SK-N-SH (cell line): ENCODE measurements at regions not wholly inside any gene's neighbourhood (a gene's known extent, or its start where the extent isn't known, plus 50 kb on each side); places are given as distances from the start of the nearest gene placed in this dataset.
A peak's percentile ranks its signal among the peaks of the same experiment; 100 is the strongest.

Experiments
- CTCF ChIA-PET: fragments of 300-600, 350-600 bp; formaldehyde crosslinking; extraction: SDS; loops from one replicate; lab custom pipeline; 2021; lab: Yijun Ruan, JAX
- POLR2A ChIA-PET: fragments of 350-600 bp; sonication (Branson Sonifier 250); formaldehyde crosslinking; extraction: SDS; loops from one replicate; lab custom pipeline; 2020; ENCODE audit warnings: antibody characterized with exemption, inconsistent platforms; lab: Yijun Ruan, JAX
- DNase-seq: peaks from one replicate; pipeline ENCODE4 v3.0.0; 2012
- H2AFZ ChIP-seq: fragments of 200-600 bp; sonication (generic); 2 replicates; pipeline ENCODE4 v1.8.1; 2016; ENCODE audit warnings: antibody characterized with exemption, mild to moderate bottlenecking, low read depth
- H3F3A ChIP-seq: fragments of 200-600 bp; sonication (generic); replicated peaks from 2 replicates; pipeline ENCODE3; 2016; ENCODE audit warnings: antibody characterized with exemption, mild to moderate bottlenecking; ENCODE audit not compliant: insufficient read depth
- H3K27ac ChIP-seq, 2 experiments: fragments of 200-500 bp in 1 of 2; fragments of 200-600 bp in 1 of 2; sonication (Bioruptor generic) in 1 of 2; sonication (generic), shearing (Covaris generic) in 1 of 2; 2 replicates each; pipeline versions ENCODE4 v1.5.1 to v1.6.1; 2014 to 2016; ENCODE audit warnings: low read depth in 2 of 2, inconsistent platforms in 1 of 2, low read length in 1 of 2, mild to moderate bottlenecking in 1 of 2, mixed read lengths in 1 of 2
- H3K27me3 ChIP-seq: fragments of 200-600 bp; sonication (generic), shearing (Covaris generic); 2 replicates; pipeline ENCODE4 v1.6.1; 2016; ENCODE audit warnings: mixed run types; ENCODE audit not compliant: insufficient read depth
- H3K36me3 ChIP-seq, 2 experiments: fragments of 200-500 bp in 1 of 2; fragments of 200-600 bp in 1 of 2; sonication (Bioruptor generic) in 1 of 2; sonication (generic) in 1 of 2; replicated peaks in 1 of 2; 2 replicates each; pipeline versions ENCODE3 to v1.5.1; 2014 to 2016; ENCODE audit warnings: low read length in 1 of 2, mild to moderate bottlenecking in 1 of 2; ENCODE audit not compliant: insufficient read depth in 2 of 2, control insufficient read depth in 1 of 2
- H3K4me1 ChIP-seq, 2 experiments: fragments of 200-500 bp in 1 of 2; fragments of 200-600 bp in 1 of 2; sonication (Bioruptor generic) in 1 of 2; sonication (generic), shearing (Covaris generic) in 1 of 2; 2 replicates each; pipeline versions ENCODE4 v1.5.1 to v1.6.1; 2014 to 2016; ENCODE audit warnings: low read depth in 1 of 2, low read length in 1 of 2, mixed run types in 1 of 2; ENCODE audit not compliant: insufficient read depth in 2 of 2, control insufficient read depth in 1 of 2
- H3K4me2 ChIP-seq: fragments of 200-600 bp; sonication (generic), shearing (Covaris generic); 2 replicates; pipeline ENCODE4 v1.6.1; 2017; ENCODE audit warnings: mixed run types
- H3K4me3 ChIP-seq, 2 experiments: fragments of 200-500 bp in 1 of 2; fragments of 200-600 bp in 1 of 2; sonication (Bioruptor generic) in 1 of 2; sonication (generic), shearing (Covaris generic) in 1 of 2; 2 replicates each; pipeline versions ENCODE4 v1.5.1 to v1.8.1; 2014 to 2016; ENCODE audit warnings: low read depth in 2 of 2, inconsistent platforms in 1 of 2, low read length in 1 of 2, mild to moderate bottlenecking in 1 of 2, mixed read lengths in 1 of 2, moderate library complexity in 1 of 2
- H3K79me2 ChIP-seq: fragments of 200-600 bp; sonication (generic); 2 replicates; pipeline ENCODE4 v1.8.1; 2017; ENCODE audit warnings: mild to moderate bottlenecking; ENCODE audit not compliant: insufficient read depth
- H3K9ac ChIP-seq: fragments of 200-600 bp; sonication (generic); 2 replicates; pipeline ENCODE4 v1.6.1; 2017; ENCODE audit warnings: mixed run types
- H3K9me2 ChIP-seq: fragments of 200-600 bp; sonication (generic); 2 replicates; pipeline ENCODE4 v1.6.1; 2017; ENCODE audit warnings: mixed run types
- H3K9me3 ChIP-seq: fragments of 200-600 bp; sonication (generic); 2 replicates; pipeline ENCODE4 v1.6.1; 2017; ENCODE audit warnings: mixed run types, mild to moderate bottlenecking, moderate library complexity
- H4K20me1 ChIP-seq: fragments of 200-600 bp; sonication (generic); 2 replicates; pipeline ENCODE4 v1.6.1; 2017; ENCODE audit warnings: mild to moderate bottlenecking, mixed run types; ENCODE audit not compliant: insufficient read depth
- CTCF ChIP-seq: fragments of 200-600 bp; sonication (generic); IDR thresholded peaks from 2 replicates; pipeline ENCODE4 v1.6.1; 2017; ENCODE audit warnings: antibody characterized with exemption, mild to moderate bottlenecking, moderate library complexity
- FOSL2 ChIP-seq: IDR thresholded peaks from 2 replicates; pipeline ENCODE4 v1.4.0; 2012; ENCODE audit warnings: low read depth, mild to moderate bottlenecking, moderate library complexity, borderline replicate concordance
- FOXJ3 ChIP-seq: sonication (generic); formaldehyde crosslinking; IDR thresholded peaks from 2 replicates; pipeline ENCODE4 v1.5.1; 2020; ENCODE audit warnings: mild to moderate bottlenecking, missing genetic modification reagents
- GABPA ChIP-seq: IDR thresholded peaks from 2 replicates; pipeline ENCODE4 v1.4.0; 2012; ENCODE audit warnings: low read depth, mild to moderate bottlenecking
- GATA2 ChIP-seq: sonication (generic); formaldehyde crosslinking; IDR thresholded peaks from 2 replicates; pipeline ENCODE4 v1.5.0; 2020; ENCODE audit warnings: mild to moderate bottlenecking, missing genetic modification reagents
- MXI1 ChIP-seq: IDR thresholded peaks from 2 replicates; pipeline ENCODE4 v1.6.1; 2012; ENCODE audit warnings: mild to moderate bottlenecking, low read depth, low read length, improper control_type of control experiment
- NFIC ChIP-seq: IDR thresholded peaks from 2 replicates; pipeline ENCODE4 v1.4.0; 2012; ENCODE audit warnings: borderline replicate concordance
- NRF1 ChIP-seq: IDR thresholded peaks from 2 replicates; pipeline ENCODE4 v1.6.1; 2012; ENCODE audit warnings: low read depth, mild to moderate bottlenecking, low read length
- RXRA ChIP-seq: IDR thresholded peaks from 2 replicates; pipeline ENCODE4 v1.4.0; 2012; ENCODE audit warnings: low read depth, mild to moderate bottlenecking, borderline replicate concordance
- SMC3 ChIP-seq: IDR thresholded peaks from 2 replicates; pipeline ENCODE4 v1.6.1; 2012; ENCODE audit warnings: low read depth, low read length, improper control_type of control experiment
- TAF1 ChIP-seq: IDR thresholded peaks from 2 replicates; pipeline ENCODE4 v1.6.1; 2012; ENCODE audit warnings: low read depth, mild to moderate bottlenecking, low read length, moderate library complexity, borderline replicate concordance
- TCF12 ChIP-seq: IDR thresholded peaks from 2 replicates; pipeline ENCODE4 v1.4.0; 2012
- TEAD4 ChIP-seq: IDR thresholded peaks from 2 replicates; pipeline ENCODE4 v1.4.0; 2012; ENCODE audit warnings: mild to moderate bottlenecking, borderline replicate concordance; ENCODE audit not compliant: insufficient read depth
- USF2 ChIP-seq: fragments of 150-350 bp; IDR thresholded peaks from 2 replicates; pipeline ENCODE4 v1.6.1; 2017; ENCODE audit warnings: antibody characterized with exemption, low read length, low read depth, borderline replicate concordance
- ZBTB33 ChIP-seq: IDR thresholded peaks from 2 replicates; pipeline ENCODE4 v1.4.0; 2012; ENCODE audit warnings: low read depth, borderline replicate concordance
- WGBS: methylation state at CpG from one replicate; pipeline ENCODE4 v1.1.6; 2017; ENCODE audit warnings: low lambda C conversion rate; 5-methylcytosine and 5-hydroxymethylcytosine counted together
- TF ChIP-seq, protein P1 (sequence below): IDR thresholded peaks from 2 replicates; pipeline ENCODE4 v1.4.0; 2012; ENCODE audit warnings: low read depth
- TF ChIP-seq, protein P2 (sequence below): IDR thresholded peaks from 2 replicates; pipeline ENCODE4; 2012

DNA sequence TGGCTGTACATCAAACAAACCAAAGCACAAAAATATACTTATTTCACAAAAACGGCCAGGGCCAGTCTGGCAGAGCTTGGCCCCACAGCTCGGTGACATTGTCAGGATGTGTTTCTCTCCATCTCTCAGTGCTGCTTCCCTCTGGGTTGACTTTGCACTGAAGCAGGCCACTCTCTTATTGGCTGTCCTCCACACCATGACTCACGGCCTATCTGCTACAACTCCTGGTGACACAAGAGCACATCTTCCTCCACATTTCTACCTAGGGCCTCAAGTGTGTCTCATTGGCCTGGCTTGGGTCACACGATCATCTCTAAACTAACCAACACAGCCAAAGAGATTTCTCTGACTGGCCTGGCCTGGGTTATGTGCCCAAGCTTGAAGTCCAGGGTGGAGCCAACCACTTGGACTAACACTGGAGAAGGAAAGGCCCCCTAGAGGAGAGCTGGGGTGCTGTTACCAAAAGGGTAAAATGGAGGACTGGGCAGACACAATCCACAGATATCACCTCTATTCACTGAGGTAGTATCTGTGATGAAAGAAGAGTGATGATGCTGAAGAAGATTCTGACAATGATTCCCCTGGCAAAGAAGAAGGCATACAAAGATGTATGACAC lies 159.8 kb upstream of the TSHZ2 start:
- ChIA-PET CTCF (interaction anchor here (1.4 kb wide), 1 partner anchor 13 kb away, joined by 3 read pairs; no protein-coding TSS in a partner anchor), POLR2A (no interaction called here)
- H3K9me2 ChIP-seq, result no peaks in the 10 kb centered on the region
- H3K36me3 ChIP-seq, result no peaks in the 10 kb centered on the region
- H3K79me2 ChIP-seq, result no peaks in the 10 kb centered on the region
- H3K9me3 ChIP-seq, result no peaks in the 10 kb centered on the region
- H3K4me1 ChIP-seq, result peaks cover 0 to 4% of the 10 kb centered on the region in 2 experiments; a peak in 1 of 4 replicates
- H3K27me3 ChIP-seq, result no peaks in the 10 kb centered on the region
- 38% methylated on average over 4 of the region's 4 CpGs for WGBS
- H3K4me3 ChIP-seq, result no peak overlapping the region
- H4K20me1 ChIP-seq, result no peaks in the 10 kb centered on the region
- H3F3A ChIP-seq, result no peaks in the 10 kb centered on the region
- H3K4me2 ChIP-seq, result no peak overlapping the region
- no peak for DNase-seq
- H3K9ac ChIP-seq, result no peak overlapping the region
- no peak overlapping the region for H2AFZ ChIP-seq
- H3K27ac ChIP-seq, result no peak overlapping the region
- no peak for TF ChIP-seq GATA2 (CRISPR knock-in tag)
- peak; percentile 13; the same call in 1 of the 2 replicates for TF ChIP-seq CTCF
- TF ChIP-seq, all 33 proteins: peak for 1

- no peak for DNase-seq
- Histone ChIP-seq H3K79me2 (no peaks in the 10 kb centered on the region), H3K9ac (no peak overlapping the region), H3K9me3 (no peaks in the 10 kb centered on the region), H4K20me1 (no peaks in the 10 kb centered on the region), H3F3A (no peaks in the 10 kb centered on the region), H3K36me3 (no peaks in the 10 kb centered on the region), H3K4me2 (no peak overlapping the region), H3K4me1 (peaks cover 0 to 9% of the 10 kb centered on the region in 2 experiments; a peak in 2 of 4 replicates), H3K9me2 (no peaks in the 10 kb centered on the region), H2AFZ (no peak overlapping the region), H3K27me3 (no peaks in the 10 kb centered on the region), H3K4me3 (no peak overlapping the region), H3K27ac (no peak overlapping the region)
- ChIA-PET POLR2A (no interaction called here), CTCF (interaction anchor here (0.6 to 0.7 kb wide), 2 partner anchors 564 to 739 kb away, joined by 3 to 4 read pairs; no protein-coding TSS in a partner anchor)
- TF ChIP-seq GABPA (no peak), USF2 (no peak), TCF12 (no peak), TEAD4 (no peak), FOXJ3 (no peak), SMC3 (no peak), MXI1 (no peak), RXRA (no peak), TAF1 (no peak), FOSL2 (no peak), NRF1 (no peak), ZBTB33 (no peak), NFIC (no peak)
- TF ChIP-seq, protein P1, sequence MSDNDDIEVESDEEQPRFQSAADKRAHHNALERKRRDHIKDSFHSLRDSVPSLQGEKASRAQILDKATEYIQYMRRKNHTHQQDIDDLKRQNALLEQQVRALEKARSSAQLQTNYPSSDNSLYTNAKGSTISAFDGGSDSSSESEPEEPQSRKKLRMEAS, result no peak
- TF ChIP-seq, protein P2, sequence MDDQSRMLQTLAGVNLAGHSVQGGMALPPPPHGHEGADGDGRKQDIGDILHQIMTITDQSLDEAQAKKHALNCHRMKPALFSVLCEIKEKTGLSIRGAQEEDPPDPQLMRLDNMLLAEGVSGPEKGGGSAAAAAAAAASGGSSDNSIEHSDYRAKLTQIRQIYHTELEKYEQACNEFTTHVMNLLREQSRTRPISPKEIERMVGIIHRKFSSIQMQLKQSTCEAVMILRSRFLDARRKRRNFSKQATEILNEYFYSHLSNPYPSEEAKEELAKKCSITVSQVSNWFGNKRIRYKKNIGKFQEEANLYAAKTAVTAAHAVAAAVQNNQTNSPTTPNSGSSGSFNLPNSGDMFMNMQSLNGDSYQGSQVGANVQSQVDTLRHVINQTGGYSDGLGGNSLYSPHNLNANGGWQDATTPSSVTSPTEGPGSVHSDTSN, result no peak
- 31% methylated on average over 5 of the region's 5 CpGs for WGBS
Measured at GRCh38 chr20:52809003-52809402, 163.2 kb upstream of the TSHZ2 start.
